ENCODE measurements at regions not wholly inside any gene's neighbourhood (a gene's known extent, or its start where the extent isn't known, plus 50 kb on each side); places are given as distances from the start of the nearest gene placed in this dataset.

GRCh38 chr19:28234637-28235036 is 978.3 kb downstream of the UQCRFS1 start:
- TF ChIP-seq CTCF (IDR thresholded peaks at IDR 0.05; ENCODE audit: low read depth, low read length) = no peak
- no peak overlapping the region for H3K4me3 ChIP-seq (ENCODE audit: low read depth, low read length)
- in situ Hi-C loops (cut with HindIII; ENCODE audit: low sequenced_read_pairs) = no loop called here
- no peak for DNase-seq (ENCODE audit: low read depth, low spot score)

- in situ Hi-C loops (cut with HindIII; ENCODE audit: low sequenced_read_pairs) = no loop called here
- no peak for TF ChIP-seq CTCF (IDR thresholded peaks at IDR 0.05; ENCODE audit: low read depth, low read length)
- no peak overlapping the region for H3K4me3 ChIP-seq (ENCODE audit: low read depth, low read length)
- no peak for DNase-seq (ENCODE audit: low read depth, low spot score)
These were observed 984.1 kb downstream of the UQCRFS1 start for GRCh38 chr19:28228854-28229253.

- in situ Hi-C loops (cut with HindIII; ENCODE audit: low sequenced_read_pairs) = no loop called here
- H3K4me3 ChIP-seq (ENCODE audit: low read depth, low read length) = no peak overlapping the region
These were observed 988.5 kb downstream of the UQCRFS1 start for GRCh38 chr19:28224441-28224840.

GRCh38 chr19:28221736-28222135 is 991.2 kb downstream of the UQCRFS1 start:
- in situ Hi-C loops (cut with HindIII; ENCODE audit: low sequenced_read_pairs) = no loop called here
- DNase-seq (ENCODE audit: low read depth, low spot score) = no peak

More at GRCh38 chr19:28224441-28224840, 988.5 kb downstream of the UQCRFS1 start:
- TF ChIP-seq CTCF (IDR thresholded peaks at IDR 0.05; ENCODE audit: low read depth, low read length) = no peak
- DNase-seq (ENCODE audit: low read depth, low spot score) = no peak

GRCh38 chr19:28218728-28219127 is 994.2 kb downstream of the UQCRFS1 start:
- no peak overlapping the region for H3K4me3 ChIP-seq (ENCODE audit: low read depth, low read length)
- in situ Hi-C loops (cut with HindIII; ENCODE audit: low sequenced_read_pairs) = no loop called here
- no peak for TF ChIP-seq CTCF (IDR thresholded peaks at IDR 0.05; ENCODE audit: low read depth, low read length)
- no peak for DNase-seq (ENCODE audit: low read depth, low spot score)

More at GRCh38 chr19:28221736-28222135, 991.2 kb downstream of the UQCRFS1 start:
- TF ChIP-seq CTCF (IDR thresholded peaks at IDR 0.05; ENCODE audit: low read depth, low read length) = no peak
- no peak overlapping the region for H3K4me3 ChIP-seq (ENCODE audit: low read depth, low read length)

GRCh38 chr19:28217022-28217421 is 995.9 kb downstream of the UQCRFS1 start:
- TF ChIP-seq CTCF (IDR thresholded peaks at IDR 0.05; ENCODE audit: low read depth, low read length) = no peak
- no peak for DNase-seq (ENCODE audit: low read depth, low spot score)
- in situ Hi-C loops (cut with HindIII; ENCODE audit: low sequenced_read_pairs) = no loop called here
- H3K4me3 ChIP-seq (ENCODE audit: low read depth, low read length) = no peak overlapping the region

All from astrocyte of the spinal cord (primary cell).